ENCODE measurements at regions not wholly inside any gene's neighbourhood (a gene's known extent, or its start where the extent isn't known, plus 50 kb on each side); places are given as distances from the start of the nearest gene placed in this dataset.

DNA sequence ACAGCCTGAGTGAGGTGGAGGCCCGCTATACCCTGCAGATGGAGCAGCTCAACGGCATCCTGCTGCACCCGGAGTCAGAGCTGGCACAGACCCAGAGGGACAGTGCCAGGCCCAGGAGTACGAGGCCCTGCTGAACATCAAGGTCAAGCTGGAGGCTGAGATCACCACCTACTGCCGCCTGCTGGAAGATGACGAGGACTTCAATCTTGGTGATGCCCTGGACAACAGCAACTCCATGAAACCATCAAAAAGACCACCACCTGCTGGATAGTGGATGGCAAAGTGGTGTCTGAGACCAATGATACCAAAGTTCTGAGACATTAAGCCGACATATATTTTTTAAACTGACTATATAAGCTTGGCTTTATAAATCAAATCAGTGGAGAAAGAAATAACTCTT, 73.3 kb upstream of the HHIP start:
- no peak for DNase-seq (ENCODE audit: low read depth, low spot score)

DNA sequence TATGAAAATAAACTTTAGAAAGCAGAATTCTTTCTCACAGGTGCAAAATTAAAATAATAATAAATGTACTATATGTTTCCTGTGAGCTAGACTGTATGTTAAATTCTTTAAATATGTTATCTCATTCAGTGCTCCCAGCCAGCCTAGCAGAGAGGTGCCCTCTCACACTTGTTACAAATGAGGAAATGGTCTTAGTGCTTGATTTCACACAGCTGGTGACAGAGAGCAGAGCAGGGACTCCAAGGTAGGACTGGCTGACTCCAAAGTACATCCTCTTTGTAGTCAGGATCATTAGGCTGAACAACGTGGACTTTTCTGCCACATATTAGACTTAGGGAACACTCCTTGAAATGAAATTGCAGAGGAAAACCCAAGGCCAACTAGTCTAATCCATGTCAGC, 72.0 kb upstream of the HHIP start:
- no peak for DNase-seq (ENCODE audit: low read depth, low spot score)

DNA sequence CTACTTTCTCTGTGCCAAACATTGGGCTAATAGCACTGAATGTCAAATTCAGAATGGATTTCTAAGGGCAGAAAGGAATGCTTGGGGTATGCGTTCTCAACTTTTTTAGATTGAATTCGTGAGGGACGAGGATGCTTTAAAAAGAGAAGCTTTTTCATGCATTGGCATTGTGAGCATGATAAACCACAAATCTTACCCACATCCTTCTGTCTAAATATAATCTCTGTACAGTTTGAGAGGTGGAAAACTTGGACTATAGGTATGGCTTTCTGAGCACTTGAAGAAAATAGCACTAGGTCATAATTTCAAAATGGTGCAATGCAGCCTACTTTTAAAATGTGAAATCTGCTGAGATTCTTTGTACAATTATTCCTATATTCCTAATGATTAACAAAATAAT, 71.4 kb upstream of the HHIP start:
- DNase-seq (ENCODE audit: low read depth, low spot score): no peak

DNA sequence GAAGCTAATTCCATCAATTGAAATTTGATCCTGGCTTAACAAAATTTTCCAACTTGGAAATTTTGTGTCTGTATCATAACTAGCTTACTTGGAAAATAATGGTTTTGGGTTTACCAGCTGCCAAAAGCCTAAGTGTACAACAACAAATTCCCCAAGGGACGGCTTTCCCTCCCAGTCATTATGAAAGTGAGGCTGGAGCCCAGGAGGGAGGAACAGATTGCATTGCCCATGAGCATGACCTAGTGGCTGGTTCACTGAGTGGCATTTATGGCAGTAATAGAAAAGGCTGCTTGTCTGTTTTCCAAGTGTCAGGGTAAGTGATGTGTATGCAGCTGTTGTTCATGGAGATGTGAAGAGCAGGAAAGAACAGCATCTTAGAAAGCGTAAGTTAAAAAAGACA, 70.8 kb upstream of the HHIP start:
- DNase-seq (ENCODE audit: low read depth, low spot score): no peak

DNA sequence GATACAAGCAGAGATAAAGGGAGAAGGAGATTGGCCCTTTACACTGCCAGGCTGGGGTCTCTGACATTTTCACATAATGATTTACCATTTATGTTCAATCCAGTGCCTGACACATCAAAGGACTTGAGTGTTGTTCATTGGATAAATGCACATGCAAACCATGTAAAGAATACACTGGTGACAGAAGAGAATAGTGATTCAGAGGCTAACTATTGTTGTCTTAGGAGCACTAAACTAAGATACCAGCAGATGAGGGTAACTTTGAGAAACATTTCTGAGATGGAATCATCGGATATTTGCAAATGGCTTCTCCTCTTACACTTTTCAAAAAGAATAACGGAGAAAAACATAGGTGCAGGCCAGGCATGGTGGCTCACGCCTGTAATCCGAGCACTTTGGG, 67.3 kb upstream of the HHIP start:
- DNase-seq (ENCODE audit: low read depth, low spot score): no peak

DNA sequence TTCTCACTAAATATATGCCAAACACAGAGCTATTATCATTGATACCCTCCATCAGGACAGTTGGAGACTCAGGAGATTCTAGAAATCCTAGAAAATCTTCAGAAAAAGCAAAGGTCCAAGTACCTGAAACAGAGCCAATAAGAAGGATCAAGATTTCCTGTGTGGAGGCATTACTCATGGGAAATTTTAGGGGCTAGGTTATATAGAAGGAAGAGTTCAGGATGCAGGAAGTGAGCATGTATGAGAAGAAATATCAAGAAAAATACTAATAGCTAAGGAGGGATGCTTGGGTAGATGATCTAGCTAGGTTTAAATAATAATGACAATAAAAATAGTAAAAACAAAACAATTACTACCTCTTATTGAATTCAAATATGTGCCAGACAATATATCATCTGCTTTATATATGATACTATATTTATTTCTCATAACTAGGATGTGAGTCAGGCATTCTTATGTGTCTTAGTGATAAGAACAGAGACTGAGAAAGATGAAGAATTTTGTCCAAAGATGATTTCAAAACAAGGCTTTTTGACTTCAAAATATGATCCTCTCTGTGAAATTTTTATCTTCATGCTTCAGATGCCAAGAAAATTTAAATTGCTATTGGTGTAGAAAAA, 66.4 kb upstream of the HHIP start:
- no peak for DNase-seq (ENCODE audit: low read depth, low spot score)

DNA sequence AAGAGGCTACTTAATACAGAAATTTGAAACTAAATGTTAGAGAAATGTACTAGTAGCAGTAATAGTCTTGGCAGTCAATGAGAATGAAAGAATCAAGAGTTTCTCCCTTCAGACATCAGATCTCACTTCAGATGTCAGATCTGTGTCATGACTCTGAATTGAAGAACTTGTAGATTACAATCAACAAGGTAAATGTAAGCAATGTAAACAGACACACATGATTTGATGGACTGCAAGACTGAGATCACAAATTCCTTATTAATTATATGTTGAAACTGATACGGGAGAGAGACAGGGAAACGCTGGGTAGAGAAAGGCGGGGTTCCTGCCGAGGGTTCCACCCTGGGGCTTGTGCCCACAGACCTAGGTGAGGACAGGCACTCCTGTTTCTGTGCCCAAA, 65.5 kb upstream of the HHIP start:
- no peak for DNase-seq (ENCODE audit: low read depth, low spot score)

DNA sequence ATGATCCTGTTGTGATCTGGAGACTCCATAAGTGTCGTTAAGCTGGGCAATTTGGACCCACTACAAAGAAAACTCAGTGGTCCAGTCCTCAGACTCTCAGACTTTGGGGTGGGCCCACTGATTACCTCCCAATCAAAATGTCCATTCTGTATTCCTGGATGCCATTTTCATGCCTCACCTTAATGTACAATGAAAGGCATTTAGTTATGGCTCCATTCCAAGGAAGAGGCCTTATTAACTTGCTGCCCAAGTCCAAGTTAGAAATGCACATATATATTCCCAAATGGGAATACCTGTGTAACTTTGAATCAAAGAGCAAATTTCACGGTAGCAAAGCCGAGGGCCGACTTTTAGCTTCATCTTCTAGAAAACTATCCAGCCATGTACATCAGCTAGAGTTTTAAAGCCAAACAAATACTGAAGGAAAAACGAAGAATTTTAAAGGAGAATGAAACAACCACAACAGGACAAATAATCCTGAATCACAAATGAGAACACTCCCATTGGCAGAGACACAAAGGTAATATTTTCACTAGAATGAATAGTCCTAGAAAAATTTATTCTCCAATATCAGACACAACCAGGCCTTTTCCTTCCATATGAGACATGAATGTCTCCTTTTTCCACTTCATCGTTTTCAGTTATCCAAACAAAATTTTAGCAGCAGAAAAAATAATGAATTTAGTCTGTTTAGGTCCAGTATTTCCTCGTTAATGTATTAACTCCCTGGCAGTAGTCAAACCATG, 63.7 kb upstream of the HHIP start:
- peak; percentile 80 for DNase-seq (ENCODE audit: low read depth, low spot score)

DNA sequence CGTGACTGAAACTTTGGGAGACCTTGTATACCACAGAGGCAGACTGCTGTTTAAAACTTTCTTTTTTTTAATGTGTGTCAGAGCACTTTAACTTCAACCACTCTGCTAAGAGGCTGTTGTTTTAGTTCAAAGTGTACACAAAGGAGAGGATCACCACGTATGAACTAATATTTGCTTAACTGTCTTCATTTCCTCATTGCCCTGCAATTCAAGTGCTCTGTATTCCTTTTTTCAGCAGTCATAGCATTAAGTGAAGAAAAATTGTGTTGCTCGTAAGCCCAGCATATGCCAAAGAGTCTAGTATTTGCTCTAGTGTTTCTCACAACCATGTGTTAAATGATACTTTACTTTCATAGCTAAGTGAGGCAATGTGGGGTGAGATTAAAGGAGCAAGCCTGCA, 63.0 kb upstream of the HHIP start:
- peak; percentile 23 for DNase-seq (ENCODE audit: low read depth, low spot score)

DNA sequence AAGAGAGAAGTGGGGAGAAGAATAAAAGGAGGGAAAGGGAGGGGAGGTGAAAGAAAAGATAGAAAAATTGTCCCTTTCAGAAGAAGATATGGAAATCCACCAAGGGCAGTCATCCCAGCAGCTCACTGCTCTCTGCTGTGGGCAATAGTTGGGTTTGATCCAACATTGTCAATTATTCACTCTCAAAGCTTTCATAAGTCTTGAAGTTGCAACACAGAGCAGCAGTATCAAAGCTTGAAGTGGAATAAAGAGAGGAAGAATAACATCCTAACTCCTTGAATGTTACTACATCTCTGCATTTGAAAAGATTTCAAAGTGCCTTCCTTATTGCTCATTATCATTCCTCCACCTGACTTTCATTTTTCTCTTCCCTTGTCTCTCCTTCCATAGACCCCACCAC, 62.3 kb upstream of the HHIP start:
- peak; percentile 51 for DNase-seq (ENCODE audit: low read depth, low spot score)

DNA sequence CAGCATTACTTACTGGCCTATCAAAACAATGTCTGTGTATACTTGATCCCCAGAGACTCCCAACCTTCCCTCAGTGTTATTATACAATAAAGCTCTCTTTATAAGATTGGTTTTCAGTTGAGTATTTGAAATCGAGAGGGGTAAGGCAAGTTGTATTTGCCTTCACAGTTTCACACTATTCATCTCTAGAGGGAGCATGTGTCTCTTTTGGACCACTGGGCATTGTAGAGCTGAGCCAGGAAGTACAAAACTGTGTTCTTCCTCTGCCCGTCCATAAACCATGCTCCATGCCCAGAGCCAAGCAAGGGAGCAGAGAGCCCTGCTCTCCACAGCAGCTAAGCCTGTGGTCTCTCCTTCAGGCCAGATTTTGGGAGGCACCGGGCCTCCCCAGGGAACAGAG, 61.5 kb upstream of the HHIP start:
- DNase-seq (ENCODE audit: low read depth, low spot score): no peak

DNA sequence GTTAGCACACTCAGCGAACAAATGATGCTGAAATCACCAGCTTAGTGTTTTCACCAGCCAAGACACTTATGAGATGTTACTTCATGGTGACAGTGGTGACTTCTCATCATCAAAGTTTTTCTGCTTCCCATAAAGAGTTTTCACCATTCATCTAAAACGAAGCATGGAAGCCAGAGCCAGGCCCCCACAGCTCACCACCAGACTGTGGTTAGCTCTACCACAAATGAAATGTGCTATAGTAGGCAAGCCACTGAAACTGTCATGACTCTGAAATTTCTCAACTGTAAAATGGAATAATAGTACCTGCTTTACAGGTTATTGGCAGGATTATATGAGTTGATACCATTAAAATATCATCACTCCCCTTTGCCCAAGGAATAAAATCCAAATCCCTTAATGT, 56.4 kb upstream of the HHIP start:
- peak; percentile 30 for DNase-seq (ENCODE audit: low read depth, low spot score)

DNA sequence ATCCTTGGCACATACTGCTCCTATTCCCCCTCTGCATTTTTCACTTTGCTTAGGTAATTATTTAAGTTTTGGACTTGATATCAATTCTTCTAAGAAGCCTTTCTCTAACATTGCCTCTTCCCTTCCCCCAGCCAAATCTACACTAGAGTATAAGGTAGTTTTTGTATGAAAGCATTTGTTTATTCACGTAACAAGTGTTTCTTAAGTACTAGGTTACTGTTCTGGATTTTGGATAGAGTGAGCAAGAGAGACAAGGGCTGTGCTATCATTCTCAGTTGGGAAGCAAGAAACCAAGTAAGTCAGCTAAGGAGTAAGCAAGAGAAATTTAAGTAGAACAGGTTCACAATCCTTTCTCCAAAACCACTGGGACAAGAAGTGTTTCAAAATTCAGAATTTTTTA, 55.9 kb upstream of the HHIP start:
- no peak for DNase-seq (ENCODE audit: low read depth, low spot score)

DNA sequence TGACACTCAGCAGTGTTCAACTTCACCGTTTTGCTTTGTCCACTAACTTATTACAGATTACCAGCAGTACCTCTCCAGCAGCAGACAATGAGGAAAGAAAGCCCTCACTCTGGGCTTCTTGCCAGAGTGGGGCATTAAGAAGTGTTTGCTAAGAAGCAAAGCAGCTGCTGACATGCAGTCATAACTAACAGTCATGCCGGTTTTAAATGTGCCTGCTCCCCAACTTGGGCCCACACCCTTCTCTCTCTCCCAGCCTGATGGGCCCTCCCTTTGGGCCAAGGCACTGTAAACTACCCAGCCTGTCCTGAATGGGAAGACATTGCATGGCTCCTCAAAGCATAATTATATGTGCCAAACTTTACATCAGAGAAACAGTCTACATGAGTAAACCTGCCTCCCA, 54.6 kb upstream of the HHIP start:
- DNase-seq (ENCODE audit: low read depth, low spot score): peak; percentile 88

DNA sequence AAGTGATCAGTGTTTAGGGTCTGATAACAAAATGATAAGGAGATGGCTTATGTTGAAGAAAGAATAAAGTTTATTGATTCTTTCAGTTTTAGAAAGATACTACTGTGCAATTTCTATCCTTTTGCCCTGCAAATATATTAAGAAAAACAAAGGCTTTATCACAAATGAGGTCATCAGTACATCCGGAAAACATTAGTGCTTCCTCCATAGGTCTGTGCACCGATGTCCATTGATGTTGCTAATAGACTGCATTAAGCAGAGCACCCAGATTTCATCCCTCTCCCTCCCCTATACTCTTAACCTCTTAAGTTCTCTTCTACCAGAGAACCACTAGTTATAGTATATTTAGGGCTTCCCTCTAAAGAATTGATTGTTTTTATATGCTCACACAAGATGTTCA, 53.7 kb upstream of the HHIP start:
- DNase-seq (ENCODE audit: low read depth, low spot score): no peak

DNA sequence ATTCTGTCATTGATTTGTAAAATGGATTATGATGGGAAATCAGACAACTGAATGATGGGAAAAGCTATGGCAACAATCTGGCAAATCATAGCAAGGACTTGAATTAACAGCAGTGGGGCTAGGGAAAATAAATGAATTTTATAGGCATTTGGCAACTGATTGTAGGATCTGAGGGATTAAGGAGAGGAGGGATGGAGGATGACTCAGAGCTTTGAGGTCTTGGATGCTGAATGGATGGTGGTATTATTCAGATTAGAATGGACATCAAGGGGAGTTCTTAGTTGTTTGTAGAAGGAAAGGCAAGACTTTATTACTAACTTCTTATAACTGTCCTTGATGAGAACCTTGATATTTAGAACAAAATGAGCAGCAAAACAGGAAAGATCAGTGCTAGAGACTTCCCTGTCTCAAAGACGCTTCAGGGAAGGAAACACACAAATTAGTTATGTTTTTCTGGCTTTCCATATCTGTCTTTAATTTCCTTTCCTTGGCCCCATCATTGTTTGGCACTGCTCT, 51.4 kb upstream of the HHIP start:
- DNase-seq (ENCODE audit: low read depth, low spot score): peak; percentile 45

DNA sequence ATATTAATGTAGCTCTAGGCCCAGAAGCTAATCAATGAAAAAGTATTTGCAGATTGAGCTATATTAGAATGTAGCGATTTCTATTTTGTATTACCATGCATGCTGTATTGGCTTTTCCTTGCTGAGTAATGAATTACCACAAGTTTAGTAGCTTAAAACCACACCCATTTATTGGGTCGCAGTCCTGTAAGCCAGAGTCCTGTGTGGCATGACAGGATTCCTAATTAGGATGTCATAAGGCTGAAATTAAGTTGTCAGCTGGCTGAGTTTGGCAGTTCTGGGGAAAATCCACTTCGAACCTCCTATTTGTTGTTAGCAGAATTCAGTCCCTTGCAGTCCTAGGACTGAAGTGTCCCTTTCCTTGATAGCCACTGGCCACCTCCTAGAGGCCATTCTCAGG, 50.3 kb upstream of the HHIP start:
- DNase-seq (ENCODE audit: low read depth, low spot score): no peak

Measured in astrocyte of the hippocampus (primary cell).